WTC11 (cell line): ENCODE measurements at regions not wholly inside any gene's neighbourhood (a gene's known extent, or its start where the extent isn't known, plus 50 kb on each side); places are given as distances from the start of the nearest gene placed in this dataset.

Experiments used
- ATAC-seq: fragments of 200-7000 bp; cut with Tn5 transposase; 2 replicates; pipeline ENCODE4 v1.10.0; 2021; ENCODE audit warnings: mild to moderate bottlenecking, moderate library complexity
- CTCF ChIA-PET: fragments of 300-600 bp; sonication (Branson Sonifier 250); formaldehyde crosslinking; loops from one replicate; lab custom pipeline; 2021; ENCODE audit warnings: antibody characterized with exemption; lab: Charles Lee
- POLR2A ChIA-PET: fragments of 350-600 bp; sonication (Branson Sonifier 250); formaldehyde crosslinking; loops from one replicate; lab custom pipeline; 2021; ENCODE audit warnings: antibody characterized with exemption; lab: Charles Lee
- DNase-seq: peaks from one replicate; pipeline ENCODE4 v3.0.0; 2021; ENCODE audit warnings: low spot score
- H3K27ac Mint-ChIP-seq: 2 replicates; pipeline ENCODE4 v1.8.0; 2021; ENCODE audit warnings: mixed read lengths
- H3K27me3 Mint-ChIP-seq: 2 replicates; pipeline ENCODE4 v1.8.0; 2021; ENCODE audit warnings: low read depth, mild to moderate bottlenecking, moderate library complexity, mixed read lengths
- H3K36me3 Mint-ChIP-seq: 2 replicates; pipeline ENCODE4 v1.8.0; 2021; ENCODE audit warnings: mixed read lengths
- H3K4me1 Mint-ChIP-seq: 2 replicates; pipeline ENCODE4 v1.8.0; 2022; ENCODE audit warnings: mixed read lengths
- H3K4me3 Mint-ChIP-seq: 2 replicates; pipeline ENCODE4 v1.8.0; 2021; ENCODE audit warnings: mild to moderate bottlenecking, moderate library complexity, mixed read lengths
- H3K9me3 Mint-ChIP-seq: 2 replicates; pipeline ENCODE4 v1.8.0; 2021; ENCODE audit warnings: mixed read lengths
- ATF3 ChIP-seq: sonication (generic); formaldehyde crosslinking; conservative IDR thresholded peaks from 2 replicates; pipeline ENCODE4 v1.8.1; 2022; ENCODE audit warnings: mild to moderate bottlenecking, missing genetic modification reagents
- CBFB ChIP-seq: sonication (generic); formaldehyde crosslinking; IDR thresholded peaks from 2 replicates; pipeline ENCODE4 v1.8.1; 2022; ENCODE audit warnings: mild to moderate bottlenecking, low read depth, missing genetic modification reagents
- CREM ChIP-seq: sonication (generic); formaldehyde crosslinking; IDR thresholded peaks from 2 replicates; pipeline ENCODE4 v1.8.1; 2022; ENCODE audit warnings: mild to moderate bottlenecking, missing genetic modification reagents, moderate library complexity
- E2F1 ChIP-seq: sonication (generic); formaldehyde crosslinking; IDR thresholded peaks from 2 replicates; pipeline ENCODE4 v1.8.0; 2022; ENCODE audit warnings: mild to moderate bottlenecking, missing genetic modification reagents
- ESRRA ChIP-seq: sonication (generic); formaldehyde crosslinking; IDR thresholded peaks from 2 replicates; pipeline ENCODE4 v1.8.1; 2022; ENCODE audit warnings: mild to moderate bottlenecking, missing genetic modification reagents, borderline replicate concordance
- FOXJ3 ChIP-seq: sonication (generic); formaldehyde crosslinking; IDR thresholded peaks from 2 replicates; pipeline ENCODE4 v1.9.0; 2021; ENCODE audit warnings: missing genetic modification reagents, mild to moderate bottlenecking, borderline replicate concordance
- FOXP1 ChIP-seq: sonication (generic); formaldehyde crosslinking; IDR thresholded peaks from 2 replicates; pipeline ENCODE4 v1.8.0; 2022; ENCODE audit warnings: missing genetic modification reagents, mild to moderate bottlenecking, moderate library complexity, borderline replicate concordance
- GABPB1 ChIP-seq: sonication (generic); formaldehyde crosslinking; IDR thresholded peaks from 2 replicates; pipeline ENCODE4 v1.8.1; 2023; ENCODE audit warnings: mild to moderate bottlenecking, missing genetic modification reagents
- KAT7 ChIP-seq: sonication (generic); formaldehyde crosslinking; IDR thresholded peaks from 2 replicates; pipeline ENCODE4 v1.8.1; 2023; ENCODE audit warnings: missing genetic modification reagents, mild to moderate bottlenecking, borderline replicate concordance
- PRDM15 ChIP-seq: sonication (generic); formaldehyde crosslinking; IDR thresholded peaks from 2 replicates; pipeline ENCODE4 v1.8.0; 2022; ENCODE audit warnings: missing genetic modification reagents
- PREB ChIP-seq: sonication (generic); formaldehyde crosslinking; IDR thresholded peaks from 2 replicates; pipeline ENCODE4 v1.8.1; 2022; ENCODE audit warnings: mild to moderate bottlenecking, missing genetic modification reagents, moderate library complexity, borderline replicate concordance
- SMAD4 ChIP-seq: sonication (generic); formaldehyde crosslinking; IDR thresholded peaks from 2 replicates; pipeline ENCODE4 v1.8.0; 2022; ENCODE audit warnings: mild to moderate bottlenecking, missing genetic modification reagents
- STAT6 ChIP-seq: sonication (generic); formaldehyde crosslinking; conservative IDR thresholded peaks from 2 replicates; pipeline ENCODE4 v1.8.1; 2023; ENCODE audit warnings: mild to moderate bottlenecking, low read depth, missing genetic modification reagents, moderate library complexity
- TEAD4 ChIP-seq: sonication (generic); formaldehyde crosslinking; IDR thresholded peaks from 2 replicates; pipeline ENCODE4 v1.8.0; 2022; ENCODE audit warnings: mild to moderate bottlenecking, missing genetic modification reagents
- TP53 ChIP-seq: sonication (generic); formaldehyde crosslinking; IDR thresholded peaks from 2 replicates; pipeline ENCODE4 v1.8.1; 2023; ENCODE audit warnings: mild to moderate bottlenecking, missing genetic modification reagents
- ZMAT4 ChIP-seq: fragments of 250-450 bp; sonication (Bioruptor Pico); IDR thresholded peaks from 2 replicates; pipeline ENCODE4 v1.9.0; 2021; ENCODE audit warnings: mild to moderate bottlenecking
- ZNF232 ChIP-seq: sonication (generic); formaldehyde crosslinking; IDR thresholded peaks from 2 replicates; pipeline ENCODE4 v1.8.0; 2022; ENCODE audit warnings: mild to moderate bottlenecking, missing genetic modification reagents
- ZNF317 ChIP-seq: sonication (generic); formaldehyde crosslinking; IDR thresholded peaks from 2 replicates; pipeline ENCODE4 v1.8.1; 2023; ENCODE audit warnings: low read depth, mild to moderate bottlenecking, moderate library complexity, missing genetic modification reagents, borderline replicate concordance

GRCh38 chr16:51557670-51558069, 406.6 kb upstream of the SALL1 start:
- POLR2A ChIA-PET, result no interaction called here
- Mint-ChIP-seq H3K27ac (no peak overlapping the region), H3K9me3 (peaks cover 3% of the 10 kb centered on the region; the same call in 1 of the 2 replicates), H3K27me3 (peaks cover 4% of the 10 kb centered on the region; the same call in 1 of the 2 replicates), H3K4me1 (no peaks in the 10 kb centered on the region), H3K4me3 (no peak overlapping the region), H3K36me3 (no peaks in the 10 kb centered on the region)
- CTCF ChIA-PET, result no interaction called here
- TF ChIP-seq PRDM15 (no peak), TEAD4 (no peak), PREB (CRISPR knock-in tag) (no peak), ESRRA (CRISPR knock-in tag) (no peak), ZNF232 (no peak), FOXJ3 (CRISPR knock-in tag) (no peak), GABPB1 (CRISPR knock-in tag) (no peak), FOXP1 (CRISPR knock-in tag) (no peak), ATF3 (CRISPR knock-in tag) (no peak), KAT7 (CRISPR knock-in tag) (no peak), ZMAT4 (CRISPR knock-in tag) (no peak), SMAD4 (CRISPR knock-in tag) (no peak), TP53 (no peak), ZNF317 (no peak), CREM (CRISPR knock-in tag) (no peak), STAT6 (no peak), E2F1 (no peak), CBFB (CRISPR knock-in tag) (no peak)
- ATAC-seq (no peak), DNase-seq (no peak)
